DND-41 (cell line): ENCODE measurements at regions not wholly inside any gene's neighbourhood (a gene's known extent, or its start where the extent isn't known, plus 50 kb on each side); places are given as distances from the start of the nearest gene placed in this dataset.

ENCODE experiments used
- CTCF ChIP-seq: IDR thresholded peaks from 2 replicates; pipeline ENCODE4 v1.5.1; 2012; ENCODE audit warnings: borderline replicate concordance, low read length, moderate library complexity, mild to moderate bottlenecking; ENCODE audit not compliant: poor library complexity, severe bottlenecking; ENCODE audit errors: extremely low read depth
- EZH2 ChIP-seq: IDR thresholded peaks from 3 replicates; pipeline ENCODE4 v1.6.1; 2012; ENCODE audit warnings: borderline replicate concordance, low read depth, mild to moderate bottlenecking, moderate library complexity, low read length, inconsistent platforms; ENCODE audit not compliant: severe bottlenecking

- TF ChIP-seq CTCF (no peak), EZH2 (no peak)
These were observed 921.8 kb upstream of the GJE1 start for GRCh38 chr6:141210901-141211300.
